ENCODE measurements at regions not wholly inside any gene's neighbourhood (a gene's known extent, or its start where the extent isn't known, plus 50 kb on each side); places are given as distances from the start of the nearest gene placed in this dataset.

DNA sequence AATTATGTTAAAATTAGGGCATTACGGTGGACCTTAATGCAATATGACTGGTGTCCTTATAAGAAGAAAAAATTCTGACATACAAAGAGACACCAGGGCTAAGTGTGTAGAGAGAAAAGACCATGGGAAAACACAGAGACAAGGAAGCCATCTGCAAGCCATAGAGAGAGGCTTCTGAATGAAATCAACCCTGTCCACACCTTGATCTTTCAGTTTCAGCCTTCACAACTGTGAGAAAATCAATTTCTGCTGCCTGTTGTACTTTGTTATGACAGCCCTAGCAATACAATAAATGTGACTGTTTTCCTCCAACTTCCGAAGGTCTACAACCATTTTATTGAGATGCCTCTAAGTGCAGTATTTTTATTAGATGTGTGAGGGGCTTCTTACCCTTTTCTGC, 1407.2 kb downstream of the MRPL39 start:
- DNase-seq: no peak

DNA sequence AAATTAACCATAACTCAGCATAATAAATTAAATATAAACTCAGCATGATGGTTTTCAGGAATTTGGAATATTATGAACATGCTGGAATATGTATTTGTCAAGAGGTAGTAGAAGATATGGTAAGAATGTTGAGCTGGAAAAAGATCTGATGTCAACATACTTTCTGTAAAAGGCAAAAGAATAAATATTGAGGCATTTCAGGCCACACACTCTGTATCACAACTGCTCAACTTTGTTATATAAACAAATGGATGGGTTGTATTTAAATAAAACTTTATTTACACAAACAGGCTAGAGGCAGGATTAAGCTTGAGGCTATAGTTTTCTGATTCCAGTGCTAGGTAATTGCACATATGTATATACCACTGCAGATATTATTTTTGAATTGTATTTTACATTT, 1409.4 kb downstream of the MRPL39 start:
- no peak for DNase-seq

DNA sequence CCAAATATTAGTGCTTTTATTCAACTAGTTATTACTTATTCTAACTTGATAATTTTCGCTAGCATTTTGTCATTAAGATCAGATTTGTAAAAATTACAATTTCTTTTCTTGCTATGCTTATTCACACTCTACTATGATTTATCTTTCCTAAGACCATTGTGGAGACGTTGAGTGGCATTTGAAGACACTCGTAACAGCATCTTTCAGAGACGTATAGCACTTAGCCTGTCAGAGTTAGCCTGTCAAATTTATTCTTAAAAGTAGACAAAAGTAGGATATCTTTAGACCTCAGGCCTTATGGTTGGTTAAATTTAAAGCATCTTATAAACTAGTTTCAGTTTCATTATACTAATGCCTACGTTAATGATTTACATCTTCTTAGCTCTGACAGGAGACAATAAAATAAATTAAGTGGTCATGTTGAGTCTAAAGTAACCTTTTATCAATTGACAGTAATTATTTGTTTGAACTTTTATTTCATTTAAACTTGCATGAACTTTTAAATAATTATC, 1410.1 kb downstream of the MRPL39 start:
- DNase-seq: no peak

DNA sequence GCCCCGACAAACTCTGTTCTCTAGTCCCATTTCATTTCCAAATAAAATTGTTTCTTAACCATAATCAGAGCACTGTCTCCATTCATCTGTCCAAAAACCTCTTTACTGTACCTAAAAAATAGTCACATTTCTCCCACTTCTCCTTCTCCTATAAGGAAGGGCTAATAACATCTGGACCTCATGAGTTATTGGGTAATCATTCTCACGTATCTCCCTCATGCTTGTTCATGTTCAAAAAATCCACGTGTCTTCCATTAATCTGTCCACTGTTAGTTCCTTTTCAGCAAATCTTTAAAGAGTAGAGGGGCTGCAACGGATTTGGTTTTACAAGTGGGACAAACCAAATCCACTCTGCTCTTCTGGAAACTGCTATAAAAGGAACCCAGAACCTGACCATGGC, 1418.8 kb downstream of the MRPL39 start:
- no peak for DNase-seq

DNA sequence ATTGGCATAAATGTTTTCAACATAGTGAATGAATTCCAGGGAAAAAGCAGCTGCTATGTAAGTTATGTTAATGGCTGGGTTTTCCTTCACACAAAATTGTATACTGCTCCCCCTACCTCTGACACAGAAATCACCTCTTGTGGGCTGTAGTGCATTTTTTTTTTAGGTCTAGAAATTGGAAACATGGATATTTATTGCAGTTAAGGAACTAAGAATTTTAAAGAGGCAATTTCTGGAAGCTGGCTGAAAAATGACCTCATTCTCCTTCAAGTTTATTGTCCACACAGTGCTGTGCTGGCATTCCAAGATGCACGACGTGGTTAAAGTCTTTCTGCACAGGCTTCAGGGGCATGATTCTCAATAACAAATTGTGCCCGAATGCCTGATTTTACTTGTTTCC, 1424.2 kb downstream of the MRPL39 start:
- DNase-seq: no peak

DNA sequence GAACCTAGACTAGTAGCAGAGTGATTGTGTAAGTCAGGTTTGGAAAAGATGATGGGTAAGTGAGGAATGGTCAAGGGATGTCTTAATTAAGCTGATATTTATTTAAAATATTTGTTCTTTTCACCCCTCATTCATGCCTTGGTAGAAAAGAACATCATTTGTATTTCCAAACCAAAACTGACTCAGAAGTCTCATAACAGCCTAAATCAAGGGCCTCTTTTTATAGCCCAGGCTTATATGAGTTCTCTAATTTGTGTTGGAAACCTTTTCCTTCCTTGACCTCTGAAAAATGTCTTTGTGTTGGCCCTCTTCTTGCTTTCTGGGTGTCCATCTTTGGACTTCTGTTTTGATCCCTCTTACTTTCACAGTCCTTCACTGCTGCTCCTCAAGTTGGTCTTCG, 1428.2 kb downstream of the MRPL39 start:
- no peak for DNase-seq

DNA sequence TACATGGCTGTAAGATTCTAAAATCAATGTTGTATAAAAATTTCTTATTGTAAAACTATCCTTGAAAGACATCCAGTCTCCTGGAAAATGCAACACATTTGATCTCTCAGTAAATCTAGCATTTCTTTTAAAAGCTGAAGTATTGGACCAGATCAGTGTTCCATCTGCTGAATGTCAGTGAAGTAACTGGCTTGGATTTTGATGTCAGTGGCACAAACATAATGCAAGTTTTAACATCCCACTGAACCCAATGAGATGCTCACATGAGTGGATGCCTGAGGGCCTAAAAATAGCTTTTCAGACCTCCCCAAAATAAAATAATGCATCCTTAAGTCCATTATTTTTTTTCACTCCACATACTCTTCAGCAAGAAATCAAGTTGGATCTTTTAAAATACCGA, 1432.2 kb downstream of the MRPL39 start:
- no peak for DNase-seq

DNA sequence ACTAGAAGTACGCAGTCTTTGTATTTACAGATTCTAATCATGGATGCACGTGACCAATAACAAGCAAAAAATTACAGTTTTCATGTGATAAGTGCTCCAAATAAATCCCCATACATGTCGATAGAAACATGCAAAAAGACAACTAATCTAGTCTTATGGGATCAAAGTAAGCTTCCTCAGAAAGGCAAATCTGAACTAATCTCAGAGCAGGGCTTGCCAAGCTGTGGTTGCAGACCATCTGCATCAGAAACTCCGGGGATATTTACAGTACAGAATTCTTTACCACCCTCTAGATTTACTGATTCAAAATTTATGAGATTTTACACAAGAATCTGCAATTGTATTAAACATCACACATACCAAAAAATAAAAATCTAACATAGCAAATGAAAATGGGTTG, 1435.5 kb downstream of the MRPL39 start:
- DNase-seq: no peak

DNA sequence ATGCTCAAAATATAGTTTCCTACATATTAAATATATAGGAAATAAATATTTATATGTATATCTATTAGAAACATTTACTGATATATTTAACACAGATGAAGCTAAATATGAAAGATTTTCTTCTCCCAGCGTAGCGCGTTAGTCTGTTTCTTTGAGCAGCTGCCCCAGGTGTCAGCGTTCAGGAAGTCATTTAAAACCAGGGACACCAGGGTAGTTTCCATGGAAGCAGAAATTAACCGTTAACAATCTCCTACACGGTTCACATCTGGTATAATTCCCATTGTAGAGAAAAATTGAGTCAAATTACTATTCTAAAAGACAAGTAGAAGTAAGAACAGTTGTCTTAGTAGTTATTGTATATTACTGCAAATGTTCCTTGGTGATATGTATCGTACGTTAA, 1443.7 kb downstream of the MRPL39 start:
- no peak for DNase-seq

DNA sequence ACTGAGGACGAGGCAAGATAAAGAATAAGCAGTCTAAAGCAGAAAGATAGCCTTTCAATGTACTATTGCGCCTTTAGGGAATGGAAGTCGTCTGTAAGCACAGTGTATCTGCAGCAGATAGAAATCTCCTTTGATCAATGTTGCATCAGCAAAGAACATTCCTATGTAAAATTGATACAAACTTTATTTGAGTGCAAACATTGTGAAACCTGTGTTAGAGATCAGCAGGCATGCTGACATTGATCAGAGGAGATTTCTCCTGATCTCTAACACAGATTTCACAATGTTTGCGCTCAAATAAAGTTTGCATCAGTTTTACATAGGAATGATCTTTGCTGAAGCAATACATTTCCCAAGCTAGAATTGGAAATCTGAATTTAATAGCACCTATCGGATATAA, 1446.8 kb downstream of the MRPL39 start:
- DNase-seq: no peak

DNA sequence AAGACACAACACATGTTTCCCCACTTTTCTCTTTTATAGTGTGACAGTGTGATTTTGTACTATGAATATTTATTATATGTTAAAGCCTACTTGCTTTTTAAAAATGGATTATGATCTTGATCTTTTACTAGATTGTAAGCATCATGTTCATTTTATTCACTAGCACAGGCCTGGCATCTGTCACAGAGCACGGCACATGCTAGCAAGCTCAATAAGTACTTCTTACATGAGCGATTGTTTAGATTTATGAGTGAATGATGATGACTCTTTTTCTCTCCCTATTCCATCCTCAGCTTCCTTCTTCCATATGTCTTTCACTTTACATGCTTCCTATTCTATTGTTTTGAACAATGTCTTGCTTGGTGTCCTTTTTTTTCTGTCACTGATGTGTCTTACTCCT, 1454.1 kb downstream of the MRPL39 start:
- DNase-seq: no peak

DNA sequence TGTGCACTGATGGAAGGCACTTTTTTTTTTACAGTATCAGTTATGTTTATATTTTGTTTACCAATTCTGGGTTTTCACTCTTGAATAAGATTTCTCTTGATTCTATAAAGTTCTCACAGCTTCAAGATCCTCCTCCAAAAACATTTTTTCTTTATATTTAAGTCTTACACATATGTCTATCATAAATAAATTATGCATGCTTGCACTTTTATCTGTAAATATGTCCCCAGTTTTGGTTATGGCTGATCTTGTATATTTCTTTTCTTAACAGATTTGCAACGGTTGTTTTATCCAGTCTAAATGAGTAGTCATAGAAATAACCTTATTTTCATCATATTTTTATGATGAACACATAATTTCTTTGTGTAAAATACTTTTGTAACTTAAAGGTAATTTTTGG, 1456.5 kb downstream of the MRPL39 start:
- DNase-seq: no peak

DNA sequence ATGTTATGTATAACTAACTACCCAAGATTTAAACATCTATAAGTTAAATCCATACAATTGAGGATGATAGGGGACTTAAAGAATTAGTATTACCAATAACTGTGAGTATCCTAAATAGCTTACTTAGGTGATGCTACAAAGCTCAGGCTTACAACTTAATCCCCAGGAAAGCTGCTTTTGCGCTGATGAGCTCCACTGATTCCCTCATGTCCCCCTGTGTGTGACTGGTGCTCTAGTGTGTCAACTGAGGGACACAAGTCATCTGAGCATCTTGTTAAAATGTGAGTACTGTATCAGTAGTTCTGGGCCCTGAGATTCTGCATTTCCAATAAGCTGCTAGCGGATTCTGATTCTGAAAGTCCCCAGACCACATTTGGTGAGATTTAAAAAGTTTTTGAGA, 1458.8 kb downstream of the MRPL39 start:
- no peak for DNase-seq

DNA sequence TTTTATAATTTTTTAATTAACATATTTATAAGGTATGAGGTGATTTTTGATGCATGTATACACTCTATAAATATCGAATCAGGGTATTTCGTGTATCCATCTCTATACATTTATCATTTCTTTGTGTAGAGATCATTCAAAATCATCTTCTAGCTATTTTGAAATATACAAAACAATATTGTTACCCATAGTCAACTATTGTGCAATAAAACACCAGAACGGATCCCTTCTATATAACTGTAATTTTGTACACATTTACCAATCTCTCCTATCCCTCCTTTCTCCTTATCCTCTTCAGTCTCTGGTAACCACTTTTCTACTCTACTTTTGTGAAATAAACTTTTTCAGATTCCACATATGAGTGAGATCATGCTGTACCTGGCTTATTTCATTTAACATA, 1459.6 kb downstream of the MRPL39 start:
- no peak for DNase-seq

DNA sequence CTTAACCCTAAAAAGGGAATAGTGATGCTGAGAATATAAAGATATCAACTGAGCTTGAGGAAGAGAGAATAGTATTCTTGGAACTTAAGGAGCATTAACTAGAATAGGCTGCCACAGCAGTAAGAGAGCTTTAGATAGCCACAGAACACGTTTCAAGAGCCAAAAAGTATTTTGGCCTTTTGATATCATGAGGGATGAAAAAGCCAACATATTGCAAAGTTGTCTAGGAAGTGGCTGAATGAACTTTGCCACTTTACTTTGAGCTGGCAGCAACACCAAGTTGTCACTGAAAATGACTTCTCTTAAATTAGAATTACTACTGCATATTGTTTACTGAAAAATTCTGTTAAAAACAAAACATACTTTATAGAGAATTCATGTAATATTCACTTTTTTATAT, 1476.2 kb downstream of the MRPL39 start:
- no peak for DNase-seq

DNA sequence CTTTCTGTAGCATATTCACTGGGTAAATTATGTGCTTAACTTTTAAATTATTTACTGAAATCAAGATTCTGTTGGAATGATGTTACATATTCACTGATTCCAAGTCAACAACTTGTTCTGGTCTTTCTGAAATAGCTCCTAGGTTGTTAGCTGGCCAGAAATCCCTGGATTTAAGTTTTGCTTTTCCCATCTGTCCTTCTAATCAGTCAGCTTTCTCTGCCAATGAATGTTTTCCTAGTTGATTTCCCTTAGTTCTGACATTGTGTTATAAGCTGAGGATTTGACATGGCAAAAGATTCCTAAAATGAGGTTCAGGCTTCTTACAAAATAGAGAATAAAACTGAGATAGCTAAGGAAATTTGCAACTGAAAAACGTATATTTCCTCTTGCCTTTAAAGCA, 1479.6 kb downstream of the MRPL39 start:
- DNase-seq: no peak

DNA sequence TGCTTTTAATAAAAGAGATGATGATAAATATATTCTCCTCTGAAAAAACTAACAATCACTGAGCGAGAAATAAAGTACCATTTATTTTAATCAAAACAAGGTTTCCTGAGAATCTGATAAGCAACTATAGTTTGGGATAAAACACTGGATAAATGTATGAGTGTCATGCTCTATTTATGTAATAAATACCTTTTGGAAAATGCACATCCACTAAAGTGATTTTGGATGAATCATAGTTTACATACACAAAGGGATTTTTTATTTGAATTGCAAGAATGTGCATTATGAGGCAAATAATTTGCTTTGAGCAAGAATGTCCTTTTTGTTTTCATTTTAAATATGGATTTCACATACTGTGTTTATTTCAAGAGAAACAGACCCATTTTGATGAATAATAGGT, 1483.5 kb downstream of the MRPL39 start:
- no peak for DNase-seq

DNA sequence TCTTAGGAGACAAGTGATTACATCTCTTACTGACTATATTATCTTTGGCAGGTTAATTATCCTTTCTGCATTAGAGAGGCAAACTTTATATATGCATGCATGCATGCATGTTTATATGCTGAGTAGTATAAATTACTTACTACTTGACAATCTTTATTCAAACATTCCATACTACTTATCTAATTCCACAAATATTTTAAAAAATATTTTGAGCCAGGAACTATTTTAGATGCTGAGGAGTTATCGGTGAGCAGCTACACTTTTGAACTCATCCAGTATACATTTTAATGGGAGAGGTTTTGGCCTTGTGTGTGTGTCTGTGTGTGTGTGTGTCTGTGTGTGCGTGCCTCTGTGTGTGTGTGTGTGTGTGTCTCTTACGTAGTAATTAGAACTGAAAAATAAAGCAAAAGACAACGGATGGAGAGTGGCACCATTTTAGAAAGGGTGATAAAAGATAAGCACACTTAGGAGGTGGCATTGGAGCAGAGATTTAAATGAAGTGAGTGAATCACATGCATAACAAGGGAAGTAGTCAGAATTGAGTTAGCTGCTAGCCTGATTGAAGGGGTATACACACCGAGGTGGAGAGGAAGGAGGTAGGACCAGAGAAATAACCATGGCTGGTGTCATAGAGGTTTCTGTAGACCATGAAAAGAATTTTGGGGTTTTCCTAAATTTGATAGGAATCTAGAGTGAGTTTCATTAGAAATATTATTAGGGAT, 1488.4 kb downstream of the MRPL39 start:
- DNase-seq: no peak

DNA sequence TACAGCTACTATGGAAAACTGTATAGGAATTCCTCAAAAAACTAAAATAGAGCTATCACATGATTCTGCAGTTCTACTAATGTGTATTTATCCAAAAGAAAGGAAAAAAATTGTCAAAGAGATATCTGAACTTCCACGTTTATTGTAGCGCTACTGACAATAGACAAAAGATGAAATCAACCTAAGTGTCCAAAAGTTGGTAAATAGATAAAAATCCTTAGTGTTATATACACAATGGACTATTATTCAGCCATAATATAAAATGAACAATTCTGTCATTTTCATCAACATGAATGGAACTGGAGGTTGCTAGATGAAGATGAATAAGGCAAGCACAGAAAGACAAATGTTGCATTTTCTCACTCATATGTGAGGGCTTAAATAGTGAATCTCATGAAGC, 1492.1 kb downstream of the MRPL39 start:
- DNase-seq: no peak

DNA sequence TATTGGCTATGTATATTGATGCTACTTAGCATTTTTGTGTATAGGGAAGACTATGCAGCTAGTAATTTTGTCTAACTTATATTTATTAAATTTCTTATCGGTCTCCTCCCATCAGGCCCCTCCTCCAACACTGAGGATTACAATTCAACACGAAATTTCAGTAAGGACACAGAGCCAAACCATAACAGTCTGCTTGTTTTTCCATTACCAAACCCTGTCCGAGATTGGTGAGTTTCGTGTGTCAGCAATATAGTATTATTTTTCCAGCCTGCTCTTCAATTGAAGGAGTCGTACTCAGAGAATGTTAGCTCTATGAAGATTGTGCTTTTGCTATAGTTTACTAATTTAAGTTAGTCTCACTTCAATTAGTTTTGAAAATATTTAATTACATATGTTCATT, 1495.3 kb downstream of the MRPL39 start:
- no peak for DNase-seq

DNA sequence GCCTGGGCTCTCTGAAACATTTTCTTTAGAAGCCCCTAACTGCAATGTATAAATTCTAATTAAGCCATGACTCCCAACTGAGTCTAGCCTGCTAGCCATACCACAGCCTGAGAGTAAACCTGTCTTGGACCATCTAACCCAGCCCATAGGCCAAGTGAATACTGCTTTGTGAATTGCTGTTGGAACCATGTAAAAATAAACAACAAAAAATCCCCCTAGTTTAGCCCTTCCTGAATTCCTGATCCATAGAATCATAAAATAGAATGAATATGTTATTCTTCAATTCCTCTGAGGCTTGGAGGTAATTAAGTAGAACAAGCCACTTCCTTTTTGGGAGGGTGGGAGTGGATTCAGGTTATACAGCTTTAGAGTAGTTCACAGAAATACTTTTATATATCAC, 1496.4 kb downstream of the MRPL39 start:
- DNase-seq: no peak

DNA sequence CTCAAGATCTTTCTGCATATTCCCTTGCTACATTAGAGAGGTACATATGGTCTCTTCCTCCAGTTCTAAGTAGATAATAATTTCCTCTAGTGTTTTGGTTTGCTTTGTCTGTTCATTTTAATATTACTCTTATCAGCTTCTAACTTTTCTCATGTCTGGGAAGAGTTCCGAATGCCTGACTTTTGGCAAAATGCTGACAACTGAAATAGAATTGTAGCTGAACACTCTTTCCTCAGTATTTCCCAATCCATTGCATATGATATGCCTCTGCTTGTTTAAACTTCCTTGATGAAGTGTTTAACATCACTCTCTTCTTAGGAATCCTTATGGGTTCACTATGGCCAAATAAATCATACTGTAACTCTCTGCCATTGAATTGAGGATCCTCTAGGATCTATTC, 1510.1 kb downstream of the MRPL39 start:
- no peak for DNase-seq

DNA sequence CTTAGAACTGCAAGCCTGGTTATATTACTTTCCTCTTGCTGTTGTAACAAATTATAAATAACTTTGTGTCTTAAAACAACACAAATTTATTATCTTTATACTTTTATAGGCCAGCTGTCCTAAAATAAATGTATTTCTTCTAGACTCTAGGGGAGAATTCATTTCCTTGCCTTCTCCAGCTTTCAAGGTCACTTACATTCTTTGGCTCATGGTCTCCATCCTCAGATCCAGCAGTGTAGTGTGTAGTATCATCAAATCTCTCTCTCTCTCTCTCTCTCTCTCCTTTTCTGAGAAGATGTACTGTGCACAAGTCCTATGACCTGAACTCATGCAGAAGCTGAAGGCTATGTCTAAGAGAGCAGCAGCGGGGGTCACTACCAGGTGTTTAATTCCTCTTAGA, 1510.6 kb downstream of the MRPL39 start:
- DNase-seq: no peak

DNA sequence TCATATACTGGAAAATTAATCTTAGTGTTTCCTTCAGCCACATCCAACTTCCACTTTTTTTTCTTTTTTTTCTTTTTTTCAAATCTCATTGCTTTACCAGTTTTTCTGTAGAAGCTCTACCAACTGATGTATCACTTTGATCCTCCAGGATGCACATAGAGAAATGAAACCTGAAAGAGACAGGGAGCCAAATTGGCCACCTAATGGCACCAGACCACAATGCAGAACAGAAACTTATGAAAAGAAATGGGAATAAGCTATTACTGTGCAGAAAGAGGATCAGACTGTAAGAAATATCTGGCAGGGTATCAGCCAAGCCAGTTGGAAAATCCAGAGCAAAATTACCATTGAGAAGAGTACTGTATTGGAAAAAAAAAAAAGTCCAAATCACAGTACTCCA, 1514.2 kb downstream of the MRPL39 start:
- DNase-seq: no peak

DNA sequence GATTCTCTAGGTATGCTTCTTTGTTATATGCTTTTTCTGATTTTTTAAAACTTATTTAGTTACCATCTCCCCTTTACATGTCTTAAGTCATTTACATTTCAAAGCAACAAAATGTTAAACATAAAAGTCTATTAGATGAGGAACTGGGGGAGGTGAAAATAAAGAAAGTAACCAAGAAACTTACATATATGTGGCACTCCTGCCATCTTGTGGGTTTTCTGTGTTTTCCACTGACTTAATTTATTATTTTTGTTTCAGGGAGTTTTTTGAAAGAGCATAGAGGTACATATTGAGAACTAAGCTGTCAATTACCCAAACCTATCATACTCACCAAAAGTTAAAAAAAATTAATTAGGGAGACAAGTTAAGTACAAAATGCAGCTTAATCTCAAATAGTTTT, 1531.1 kb downstream of the MRPL39 start:
- DNase-seq: no peak

DNA sequence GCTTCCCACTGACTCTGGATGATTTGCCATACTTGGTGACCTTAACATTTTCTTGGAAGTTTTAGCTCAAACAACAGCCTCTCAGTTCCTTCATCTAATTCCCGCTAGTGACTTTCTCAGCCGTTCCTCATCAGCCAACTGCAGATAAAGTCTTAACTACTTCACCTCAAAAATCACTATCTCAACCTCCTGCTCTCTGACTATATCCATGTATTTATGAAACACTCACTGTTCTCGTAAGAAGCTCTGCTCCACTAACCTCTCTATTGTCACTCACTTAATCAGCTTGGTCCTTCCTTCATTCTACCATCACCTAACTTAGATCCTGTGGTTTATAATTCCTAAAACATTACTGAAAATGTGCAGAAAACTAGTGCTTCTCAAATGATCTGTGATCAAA, 1551.6 kb downstream of the MRPL39 start:
- no peak for DNase-seq

All from HCEC 1CT (cell line).